HG03280 (cell line): ENCODE measurements at regions not wholly inside any gene's neighbourhood (a gene's known extent, or its start where the extent isn't known, plus 50 kb on each side); places are given as distances from the start of the nearest gene placed in this dataset.
"Not testable (repeated sequence)": the region's sequence is repeated elsewhere in the genome, so short reads cannot be mapped to it uniquely, and the experiment has no call there.

Experiments used
- ATAC-seq: cut with Tn5 transposase; IDR thresholded peaks from one replicate; pipeline ENCODE4 v1.9.1; 2021; ENCODE audit warnings: mild to moderate bottlenecking, moderate library complexity; ENCODE audit not compliant: unreplicated experiment

- ATAC-seq: no peak
These were observed 92.2 kb upstream of the TRABD2B start for GRCh38 chr1:48089356-48089891.

- no peak for ATAC-seq
These were observed 87.6 kb upstream of the TRABD2B start for GRCh38 chr1:48084826-48085225.

- ATAC-seq: no peak
These were observed 85.2 kb upstream of the TRABD2B start for GRCh38 chr1:48082271-48082962.

- no peak for ATAC-seq
These were observed 83.4 kb upstream of the TRABD2B start for GRCh38 chr1:48080331-48081255.

GRCh38 chr1:48079096-48079495 is 81.9 kb upstream of the TRABD2B start:
- ATAC-seq: no peak

- no peak for ATAC-seq
These were observed 80.6 kb upstream of the TRABD2B start for GRCh38 chr1:48077795-48078222.

- ATAC-seq: no peak
These were observed 78.8 kb upstream of the TRABD2B start for GRCh38 chr1:48076017-48076416.

- no peak for ATAC-seq
These were observed 76.8 kb upstream of the TRABD2B start for GRCh38 chr1:48073798-48074530.

GRCh38 chr1:48071513-48071912 is 74.3 kb upstream of the TRABD2B start:
- ATAC-seq: no peak

- ATAC-seq: no peak
These were observed 73.2 kb upstream of the TRABD2B start for GRCh38 chr1:48070396-48070750.

GRCh38 chr1:48069662-48070395 is 72.6 kb upstream of the TRABD2B start:
- ATAC-seq: no peak

- no peak for ATAC-seq
These were observed 71.0 kb upstream of the TRABD2B start for GRCh38 chr1:48068206-48068605.

- ATAC-seq: no peak
These were observed 69.8 kb upstream of the TRABD2B start for GRCh38 chr1:48066936-48067335.

GRCh38 chr1:48064693-48065092 is 67.5 kb upstream of the TRABD2B start:
- ATAC-seq: not testable (repeated sequence)

- no peak for ATAC-seq
These were observed 65.2 kb upstream of the TRABD2B start for GRCh38 chr1:48062353-48062752.

GRCh38 chr1:48061162-48062136 is 64.3 kb upstream of the TRABD2B start:
- ATAC-seq: no peak

- no peak for ATAC-seq
These were observed 62.1 kb upstream of the TRABD2B start for GRCh38 chr1:48059289-48059688.

GRCh38 chr1:48058135-48059025 is 61.2 kb upstream of the TRABD2B start:
- no peak for ATAC-seq
